CD14-positive monocyte (primary cell): ENCODE measurements at regions not wholly inside any gene's neighbourhood (a gene's known extent, or its start where the extent isn't known, plus 50 kb on each side); places are given as distances from the start of the nearest gene placed in this dataset.

ENCODE experiments used
- DNase-seq, 3 donors: peaks; one replicate each; pipeline ENCODE4 v3.0.0-alpha.2; 2011 to 2022
- H2AFZ ChIP-seq: 2 replicates; pipeline ENCODE4 v1.6.0; 2012; ENCODE audit warnings: mild to moderate bottlenecking, low read depth, low read length, inconsistent platforms; ENCODE audit not compliant: insufficient read depth, poor library complexity, severe bottlenecking
- H3K27ac ChIP-seq, 2 donors: 1 replicate in 1 of 2; 2 replicates in 1 of 2; pipeline ENCODE4 v1.5.1; 2012 to 2013; ENCODE audit warnings: low read length in 2 of 2, control low read depth in 1 of 2, inconsistent platforms in 1 of 2, low read depth in 1 of 2, mild to moderate bottlenecking in 1 of 2
- H3K27me3 ChIP-seq, 2 donors: one replicate each; pipeline versions ENCODE4 v1.6.0 to v1.6.1; 2011 to 2013; ENCODE audit warnings: low read length in 2 of 2; ENCODE audit not compliant: control insufficient read depth in 2 of 2, insufficient read depth in 2 of 2
- H3K36me3 ChIP-seq, 2 donors: replicated peaks in 1 of 2; 1 replicate in 1 of 2; 2 replicates in 1 of 2; pipeline versions ENCODE4 v1.5.1 to v1.6.1; 2012 to 2013; ENCODE audit warnings: low read length in 2 of 2, control low read depth in 1 of 2, inconsistent platforms in 1 of 2, mild to moderate bottlenecking in 1 of 2; ENCODE audit not compliant: insufficient read depth in 2 of 2, control insufficient read depth in 1 of 2
- H3K4me1 ChIP-seq, 2 donors: 1 replicate in 1 of 2; 2 replicates in 1 of 2; pipeline versions ENCODE4 v1.5.1 to v1.6.1; 2012 to 2013; ENCODE audit warnings: low read length in 2 of 2, control low read depth in 1 of 2, inconsistent platforms in 1 of 2, mild to moderate bottlenecking in 1 of 2, moderate library complexity in 1 of 2; ENCODE audit not compliant: insufficient read depth in 2 of 2, control insufficient read depth in 1 of 2
- H3K4me2 ChIP-seq: replicated peaks from 2 replicates; pipeline ENCODE3; 2012; ENCODE audit warnings: low read length, moderate library complexity, mild to moderate bottlenecking; ENCODE audit not compliant: poor library complexity, severe bottlenecking; ENCODE audit errors: extremely low read depth
- H3K4me3 ChIP-seq, 3 experiments: fragments of 200-600 bp in 1 of 3; sonication (generic) in 1 of 3; replicated peaks in 1 of 3; 1 replicate in 2 of 3; 2 replicates in 1 of 3; pipeline ENCODE4 v1.5.1; 2011 to 2013; ENCODE audit warnings: low read length in 3 of 3, mild to moderate bottlenecking in 3 of 3, control low read depth in 2 of 3, low read depth in 2 of 3, inconsistent platforms in 1 of 3, moderate library complexity in 1 of 3
- H3K79me2 ChIP-seq: 2 replicates; pipeline ENCODE4 v1.6.0; 2012; ENCODE audit warnings: mild to moderate bottlenecking, control low read depth, inconsistent platforms, low read length, moderate library complexity; ENCODE audit not compliant: insufficient read depth
- H3K9ac ChIP-seq: 2 replicates; pipeline ENCODE4 v1.6.0; 2017; ENCODE audit warnings: low read length, mild to moderate bottlenecking; ENCODE audit not compliant: insufficient read depth, poor library complexity, severe bottlenecking
- H3K9me3 ChIP-seq, 2 donors: replicated peaks in 1 of 2; 1 replicate in 1 of 2; 2 replicates in 1 of 2; pipeline versions ENCODE4 v1.5.1 to v1.6.1; 2012 to 2013; ENCODE audit warnings: low read length in 2 of 2, control low read depth in 1 of 2; ENCODE audit not compliant: control insufficient read depth in 1 of 2, insufficient read depth in 1 of 2
- H4K20me1 ChIP-seq: 2 replicates; pipeline ENCODE4 v1.6.0; 2012; ENCODE audit warnings: mild to moderate bottlenecking, low read length, control low read depth, moderate library complexity; ENCODE audit not compliant: insufficient read depth
- H3K27ac Mint-ChIP-seq, 7 donors: one replicate each; pipeline ENCODE4 v1.8.0; 2020; ENCODE audit warnings: mild to moderate bottlenecking in 7 of 7, mixed read lengths in 7 of 7, moderate library complexity in 6 of 7, inconsistent platforms in 2 of 7
- H3K27me3 Mint-ChIP-seq, 3 donors: one replicate each; pipeline ENCODE4 v1.8.0; 2021 to 2022; ENCODE audit warnings: low read depth in 3 of 3, mild to moderate bottlenecking in 3 of 3, mixed read lengths in 3 of 3, moderate library complexity in 3 of 3, inconsistent platforms in 1 of 3
- H3K36me3 Mint-ChIP-seq, 2 donors: one replicate each; pipeline ENCODE4 v1.8.0; 2020; ENCODE audit warnings: mixed read lengths in 2 of 2, inconsistent platforms in 1 of 2, mild to moderate bottlenecking in 1 of 2
- H3K4me1 Mint-ChIP-seq: one replicate; pipeline ENCODE4 v1.8.0; 2020; ENCODE audit warnings: mild to moderate bottlenecking, mixed read lengths
- H3K4me3 Mint-ChIP-seq, 2 donors: one replicate each; pipeline ENCODE4 v1.8.0; 2020; ENCODE audit warnings: mild to moderate bottlenecking in 2 of 2, mixed read lengths in 2 of 2, moderate library complexity in 1 of 2
- H3K9me3 Mint-ChIP-seq, 7 donors: one replicate each; pipeline ENCODE4 v1.8.0; 2020 to 2022; ENCODE audit warnings: mixed read lengths in 7 of 7, mild to moderate bottlenecking in 6 of 7, moderate library complexity in 6 of 7, inconsistent platforms in 2 of 7
- CTCF ChIP-seq: fragments of 200-600 bp; IDR thresholded peaks from one replicate; pipeline ENCODE4 v1.8.0; 2022; ENCODE audit warnings: antibody characterized with exemption, mild to moderate bottlenecking
- WGBS: methylation state at CpG from one replicate; pipeline ENCODE4 v1.1.5; 2013; ENCODE audit warnings: missing lambda C conversion rate; ENCODE audit not compliant: insufficient coverage; 5-methylcytosine and 5-hydroxymethylcytosine counted together
- intact Hi-C, 2 donors: fragments of 100-400 bp; cut with micrococcal nuclease; formaldehyde crosslinking; loops; one replicate each; pipeline versions ENCODE4 v1.15.0 to v1.15.1; 2023

GRCh38 chr15:81516012-81516411, 142.0 kb upstream of the TMC3 start:
- Histone ChIP-seq H3K27me3 (no peaks in the 10 kb centered on the region), H2AFZ (no peak overlapping the region), H3K4me3 (no peak overlapping the region), H4K20me1 (no peaks in the 10 kb centered on the region), H3K9me3 (no peaks in the 10 kb centered on the region), H3K27ac (no peak overlapping the region), H3K36me3 (no peaks in the 10 kb centered on the region), H3K9ac (no peak overlapping the region), H3K79me2 (no peaks in the 10 kb centered on the region), H3K4me2 (no peak overlapping the region), H3K4me1 (no peaks in the 10 kb centered on the region)
- Mint-ChIP-seq H3K9me3 (peaks cover 0 to 3% (median 2%) of the 10 kb centered on the region in 7 donors), H3K4me3 (no peak overlapping the region), H3K4me1 (no peaks in the 10 kb centered on the region), H3K27me3 (peaks cover 0 to 2% (median 1%) of the 10 kb centered on the region in 3 donors), H3K27ac (no peak overlapping the region), H3K36me3 (no peaks in the 10 kb centered on the region)
- TF ChIP-seq CTCF = no peak
- no peak for DNase-seq
- intact Hi-C loops = no loop called here

GRCh38 chr15:81514725-81515124, 140.7 kb upstream of the TMC3 start:
- no peak for TF ChIP-seq CTCF
- Histone ChIP-seq H3K27me3 (no peaks in the 10 kb centered on the region), H4K20me1 (no peaks in the 10 kb centered on the region), H3K79me2 (no peaks in the 10 kb centered on the region), H3K9me3 (no peaks in the 10 kb centered on the region), H3K9ac (no peak overlapping the region), H3K4me3 (no peak overlapping the region), H3K36me3 (no peaks in the 10 kb centered on the region), H3K4me2 (no peak overlapping the region), H3K4me1 (no peaks in the 10 kb centered on the region), H3K27ac (no peak overlapping the region), H2AFZ (no peak overlapping the region)
- Mint-ChIP-seq H3K27me3 (peaks cover 0 to 2% (median 0%) of the 10 kb centered on the region in 3 donors), H3K4me3 (no peak overlapping the region), H3K9me3 (peaks cover 0 to 3% (median 0%) of the 10 kb centered on the region in 7 donors), H3K4me1 (peaks cover 4% of the 10 kb centered on the region), H3K36me3 (no peaks in the 10 kb centered on the region), H3K27ac (no peak overlapping the region)
- intact Hi-C loops = no loop called here
- WGBS = no CpG with 5 or more reads among the region's 1 CpG
- no peak for DNase-seq
